ENCODE measurements at regions not wholly inside any gene's neighbourhood (a gene's known extent, or its start where the extent isn't known, plus 50 kb on each side); places are given as distances from the start of the nearest gene placed in this dataset.
"Not testable (repeated sequence)": the region's sequence is repeated elsewhere in the genome, so short reads cannot be mapped to it uniquely, and the experiment has no call there.

- Histone ChIP-seq H3K9me3 (replicated peaks; ENCODE audit: control insufficient read depth, low read depth, low read length) (no peaks in the 10 kb centered on the region), H3K36me3 (ENCODE audit: control insufficient read depth, insufficient read depth, low read length) (no peaks in the 10 kb centered on the region), H3K27me3 (ENCODE audit: control insufficient read depth, insufficient read depth, low read length) (no peaks in the 10 kb centered on the region), H3K27ac (ENCODE audit: low read length) (no peak overlapping the region), H3K4me3 (ENCODE audit: low read length) (no peak overlapping the region), H3K4me1 (ENCODE audit: control insufficient read depth, insufficient read depth, low read length) (peaks cover 37% of the 10 kb centered on the region)
- DNase-seq, result no peak
- 33% methylated on average over 1 of the region's 1 CpG for WGBS (ENCODE audit: insufficient coverage)
Observed at GRCh38 chr18:10249801-10250200, 204.6 kb upstream of the APCDD1 start.

DNA sequence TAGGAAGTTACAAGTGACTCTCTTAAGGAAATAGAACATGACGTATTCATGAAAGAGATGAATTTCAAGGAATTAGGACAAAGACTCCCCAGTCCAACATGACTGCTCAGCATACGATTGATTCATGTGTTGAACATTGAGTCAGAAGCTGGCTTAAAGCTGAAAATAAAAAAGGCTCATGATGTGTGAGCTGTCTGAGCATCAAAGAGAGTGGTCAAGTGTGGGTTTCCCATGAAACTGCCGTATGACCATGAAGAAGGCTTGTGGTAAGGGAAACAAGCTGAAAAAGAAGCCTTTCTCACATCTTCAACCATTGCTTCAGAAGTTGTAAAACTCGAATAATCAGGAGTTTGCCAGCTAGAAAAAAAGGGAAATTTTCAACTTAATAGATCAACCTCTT lies 201.9 kb upstream of the APCDD1 start:
- DNase-seq, result no peak
- WGBS (ENCODE audit: insufficient coverage), result no CpG with 5 or more reads among the region's 4 CpGs
- H3K36me3 ChIP-seq (ENCODE audit: control insufficient read depth, insufficient read depth, low read length), result no peaks in the 10 kb centered on the region
- H3K27ac ChIP-seq (ENCODE audit: low read length), result no peak overlapping the region
- H3K4me1 ChIP-seq (ENCODE audit: control insufficient read depth, insufficient read depth, low read length), result peaks cover 13% of the 10 kb centered on the region
- H3K4me3 ChIP-seq (ENCODE audit: low read length), result no peak overlapping the region
- no peaks in the 10 kb centered on the region for H3K27me3 ChIP-seq (ENCODE audit: control insufficient read depth, insufficient read depth, low read length)
- no peaks in the 10 kb centered on the region for H3K9me3 ChIP-seq (replicated peaks; ENCODE audit: control insufficient read depth, low read depth, low read length)

DNA sequence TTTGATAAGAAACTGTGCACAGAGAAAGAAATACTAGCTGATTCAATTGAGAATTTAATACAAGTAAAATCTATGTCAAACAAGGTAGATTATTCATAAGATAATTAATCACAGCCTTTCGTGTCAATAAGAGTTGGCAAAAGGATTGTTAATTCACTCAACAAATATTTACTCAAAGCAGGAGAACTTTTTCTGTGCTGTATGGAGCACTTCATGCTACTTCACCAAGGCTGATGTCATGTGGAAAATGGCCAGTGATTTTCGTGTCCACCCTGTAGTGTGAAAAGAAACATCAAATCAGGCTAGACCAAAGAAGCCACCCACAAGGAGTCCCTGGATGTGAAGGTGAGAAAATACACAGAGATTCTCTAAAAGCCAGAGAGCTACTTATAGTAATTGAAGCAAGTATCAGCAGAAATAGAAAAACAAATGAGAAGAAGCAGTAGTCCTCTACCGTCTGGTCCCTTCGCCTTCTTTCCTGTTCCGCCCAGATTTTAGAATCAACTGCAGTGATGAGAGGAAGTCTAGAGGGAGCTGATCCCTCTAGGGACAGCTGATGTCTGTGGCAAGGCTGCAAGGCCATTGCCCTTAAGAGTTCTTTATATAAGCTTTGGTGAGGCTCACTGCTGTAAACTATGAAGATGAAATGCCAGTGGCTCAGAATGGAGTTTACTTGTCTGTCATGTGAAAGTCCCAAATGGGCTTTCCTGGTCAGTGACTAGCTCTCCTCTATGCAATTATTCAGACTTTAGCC lies 201.3 kb upstream of the APCDD1 start:
- no peaks in the 10 kb centered on the region for H3K9me3 ChIP-seq (replicated peaks; ENCODE audit: control insufficient read depth, low read depth, low read length)
- H3K4me1 ChIP-seq (ENCODE audit: control insufficient read depth, insufficient read depth, low read length), result peaks cover 7% of the 10 kb centered on the region
- no peak overlapping the region for H3K4me3 ChIP-seq (ENCODE audit: low read length)
- no peak for DNase-seq
- no peak overlapping the region for H3K27ac ChIP-seq (ENCODE audit: low read length)
- no peaks in the 10 kb centered on the region for H3K36me3 ChIP-seq (ENCODE audit: control insufficient read depth, insufficient read depth, low read length)
- WGBS (ENCODE audit: insufficient coverage), result 60% methylated on average over 4 of the region's 5 CpGs
- no peaks in the 10 kb centered on the region for H3K27me3 ChIP-seq (ENCODE audit: control insufficient read depth, insufficient read depth, low read length)

- not testable (repeated sequence) for H3K27ac ChIP-seq (ENCODE audit: low read length); H3K36me3 ChIP-seq (ENCODE audit: control insufficient read depth, insufficient read depth, low read length); H3K4me3 ChIP-seq (ENCODE audit: low read length); DNase-seq; H3K9me3 ChIP-seq (replicated peaks; ENCODE audit: control insufficient read depth, low read depth, low read length); H3K27me3 ChIP-seq (ENCODE audit: control insufficient read depth, insufficient read depth, low read length); H3K4me1 ChIP-seq (ENCODE audit: control insufficient read depth, insufficient read depth, low read length)
- no CpG with 5 or more reads among the region's 3 CpGs for WGBS (ENCODE audit: insufficient coverage)
Observed at GRCh38 chr18:10256276-10256675, 198.2 kb upstream of the APCDD1 start.

- H3K36me3 ChIP-seq (ENCODE audit: control insufficient read depth, insufficient read depth, low read length), result no peaks in the 10 kb centered on the region
- H3K4me3 ChIP-seq (ENCODE audit: low read length), result no peak overlapping the region
- DNase-seq, result no peak
- H3K27me3 ChIP-seq (ENCODE audit: control insufficient read depth, insufficient read depth, low read length), result no peaks in the 10 kb centered on the region
- H3K9me3 ChIP-seq (replicated peaks; ENCODE audit: control insufficient read depth, low read depth, low read length), result peaks cover 2% of the 10 kb centered on the region
- no peak overlapping the region for H3K27ac ChIP-seq (ENCODE audit: low read length)
- no peaks in the 10 kb centered on the region for H3K4me1 ChIP-seq (ENCODE audit: control insufficient read depth, insufficient read depth, low read length)
- 58% methylated on average over 2 of the region's 5 CpGs for WGBS (ENCODE audit: insufficient coverage)
Observed at GRCh38 chr18:10258836-10259474, 195.5 kb upstream of the APCDD1 start.

- DNase-seq, result no peak
- WGBS (ENCODE audit: insufficient coverage), result no CpG with 5 or more reads among the region's 3 CpGs
- Histone ChIP-seq H3K4me3 (ENCODE audit: low read length) (no peak overlapping the region), H3K9me3 (replicated peaks; ENCODE audit: control insufficient read depth, low read depth, low read length) (peaks cover 2% of the 10 kb centered on the region), H3K27me3 (ENCODE audit: control insufficient read depth, insufficient read depth, low read length) (no peaks in the 10 kb centered on the region), H3K27ac (ENCODE audit: low read length) (no peak overlapping the region), H3K36me3 (ENCODE audit: control insufficient read depth, insufficient read depth, low read length) (no peaks in the 10 kb centered on the region), H3K4me1 (ENCODE audit: control insufficient read depth, insufficient read depth, low read length) (no peaks in the 10 kb centered on the region)
Observed at GRCh38 chr18:10259901-10260300, 194.5 kb upstream of the APCDD1 start.

DNA sequence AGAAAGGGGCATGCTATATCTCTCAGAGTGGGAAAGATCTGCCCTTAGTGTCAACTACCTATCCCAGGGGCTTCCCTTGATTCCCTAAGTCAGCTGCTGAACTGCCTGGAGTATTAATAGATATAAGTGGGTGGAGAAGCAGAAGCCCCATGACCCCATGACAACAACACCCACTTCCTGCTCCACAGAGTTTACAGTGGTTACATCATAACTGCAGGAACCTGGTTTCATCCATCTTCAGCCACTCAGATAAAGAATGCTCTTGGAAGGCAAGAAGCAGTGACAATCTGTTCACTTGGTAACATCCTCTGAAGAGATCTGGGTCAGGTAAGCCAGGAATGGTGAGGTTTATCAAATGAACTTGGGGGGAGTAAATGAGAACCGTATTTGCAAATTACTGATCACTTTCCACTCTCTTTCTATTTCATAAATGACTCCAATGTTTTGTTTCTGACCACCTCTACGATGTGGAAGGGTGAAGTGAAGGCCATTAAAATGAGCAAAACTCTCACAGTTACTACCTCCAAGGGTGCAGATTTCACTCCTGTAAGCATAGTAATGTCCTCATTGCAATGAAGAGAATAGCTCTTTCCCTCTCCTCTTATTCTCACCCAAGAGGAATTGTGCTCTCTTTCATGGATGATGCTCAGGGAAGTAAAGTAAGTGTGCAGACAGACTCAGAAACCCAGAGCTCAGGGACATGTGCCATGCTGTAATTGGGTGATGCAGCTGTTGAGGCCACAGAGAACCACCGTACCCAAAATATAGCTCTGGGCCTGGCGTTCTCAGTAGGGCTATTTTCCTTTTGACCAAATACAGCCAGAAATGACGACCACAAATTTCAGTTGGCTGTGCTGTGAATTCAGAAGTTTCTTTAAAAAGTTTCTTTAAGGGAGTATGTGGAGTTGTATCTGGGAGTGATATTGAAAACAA lies 192.8 kb upstream of the APCDD1 start:
- no peak overlapping the region for H3K27ac ChIP-seq (ENCODE audit: low read length)
- no peaks in the 10 kb centered on the region for H3K27me3 ChIP-seq (ENCODE audit: control insufficient read depth, insufficient read depth, low read length)
- H3K4me1 ChIP-seq (ENCODE audit: control insufficient read depth, insufficient read depth, low read length), result no peaks in the 10 kb centered on the region
- WGBS (ENCODE audit: insufficient coverage), result no CpG with 5 or more reads among the region's 5 CpGs
- H3K9me3 ChIP-seq (replicated peaks; ENCODE audit: control insufficient read depth, low read depth, low read length), result peaks cover 2% of the 10 kb centered on the region
- no peaks in the 10 kb centered on the region for H3K36me3 ChIP-seq (ENCODE audit: control insufficient read depth, insufficient read depth, low read length)
- H3K4me3 ChIP-seq (ENCODE audit: low read length), result no peak overlapping the region
- no peak for DNase-seq

DNA sequence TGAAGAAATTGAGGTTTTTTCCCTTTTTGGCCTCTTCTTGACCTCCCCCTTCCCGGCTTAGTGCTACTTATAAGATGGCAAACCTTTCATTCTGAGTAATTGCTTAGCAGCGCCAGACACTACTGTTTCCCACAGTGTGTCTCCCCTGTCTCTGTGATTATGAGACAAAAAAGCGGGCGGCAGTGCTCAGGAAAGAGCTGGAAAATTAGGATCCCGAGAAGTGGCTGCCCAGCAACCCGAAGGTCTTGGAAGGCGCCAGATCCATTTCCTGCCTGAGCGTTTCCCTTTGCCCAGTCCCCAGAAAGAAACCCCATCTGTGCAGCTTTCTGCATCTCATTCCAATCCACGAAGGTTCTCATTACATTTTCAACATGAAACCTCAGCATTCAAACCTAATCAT lies 191.9 kb upstream of the APCDD1 start:
- WGBS (ENCODE audit: insufficient coverage), result 69% methylated on average over 6 of the region's 9 CpGs
- Histone ChIP-seq H3K36me3 (ENCODE audit: control insufficient read depth, insufficient read depth, low read length) (no peaks in the 10 kb centered on the region), H3K4me3 (ENCODE audit: low read length) (no peak overlapping the region), H3K9me3 (replicated peaks; ENCODE audit: control insufficient read depth, low read depth, low read length) (peaks cover 2% of the 10 kb centered on the region), H3K4me1 (ENCODE audit: control insufficient read depth, insufficient read depth, low read length) (no peaks in the 10 kb centered on the region), H3K27ac (ENCODE audit: low read length) (no peak overlapping the region), H3K27me3 (ENCODE audit: control insufficient read depth, insufficient read depth, low read length) (no peaks in the 10 kb centered on the region)
- no peak for DNase-seq

- no peaks in the 10 kb centered on the region for H3K4me1 ChIP-seq (ENCODE audit: control insufficient read depth, insufficient read depth, low read length)
- peaks cover 2% of the 10 kb centered on the region for H3K9me3 ChIP-seq (replicated peaks; ENCODE audit: control insufficient read depth, low read depth, low read length)
- H3K4me3 ChIP-seq (ENCODE audit: low read length), result no peak overlapping the region
- no peaks in the 10 kb centered on the region for H3K36me3 ChIP-seq (ENCODE audit: control insufficient read depth, insufficient read depth, low read length)
- no peak overlapping the region for H3K27ac ChIP-seq (ENCODE audit: low read length)
- DNase-seq, result no peak
- WGBS (ENCODE audit: insufficient coverage), result no CpG with 5 or more reads among the region's 7 CpGs
- no peaks in the 10 kb centered on the region for H3K27me3 ChIP-seq (ENCODE audit: control insufficient read depth, insufficient read depth, low read length)
Observed at GRCh38 chr18:10264260-10264659, 190.2 kb upstream of the APCDD1 start.
